C4-2B (cell line): ENCODE measurements at regions not wholly inside any gene's neighbourhood (a gene's known extent, or its start where the extent isn't known, plus 50 kb on each side); places are given as distances from the start of the nearest gene placed in this dataset.
"Not testable (repeated sequence)": the region's sequence is repeated elsewhere in the genome, so short reads cannot be mapped to it uniquely, and the experiment has no call there.

Experiments used
- CTCF ChIP-seq: fragments of 450-650 bp; conservative IDR thresholded peaks from 2 replicates; pipeline ENCODE4 v1.5.1; 2017; ENCODE audit warnings: mild to moderate bottlenecking
- ZFX ChIP-seq: fragments of 450-650 bp; IDR thresholded peaks from 2 replicates; pipeline ENCODE4 v1.6.1; 2017

GRCh38 chr16:29293545-29293944, 113.0 kb downstream of the NPIPB11 start:
- TF ChIP-seq CTCF, ZFX: not testable (repeated sequence)
